ENCODE measurements at regions not wholly inside any gene's neighbourhood (a gene's known extent, or its start where the extent isn't known, plus 50 kb on each side); places are given as distances from the start of the nearest gene placed in this dataset.
A peak's percentile ranks its signal among the peaks of the same experiment; 100 is the strongest.

DNA sequence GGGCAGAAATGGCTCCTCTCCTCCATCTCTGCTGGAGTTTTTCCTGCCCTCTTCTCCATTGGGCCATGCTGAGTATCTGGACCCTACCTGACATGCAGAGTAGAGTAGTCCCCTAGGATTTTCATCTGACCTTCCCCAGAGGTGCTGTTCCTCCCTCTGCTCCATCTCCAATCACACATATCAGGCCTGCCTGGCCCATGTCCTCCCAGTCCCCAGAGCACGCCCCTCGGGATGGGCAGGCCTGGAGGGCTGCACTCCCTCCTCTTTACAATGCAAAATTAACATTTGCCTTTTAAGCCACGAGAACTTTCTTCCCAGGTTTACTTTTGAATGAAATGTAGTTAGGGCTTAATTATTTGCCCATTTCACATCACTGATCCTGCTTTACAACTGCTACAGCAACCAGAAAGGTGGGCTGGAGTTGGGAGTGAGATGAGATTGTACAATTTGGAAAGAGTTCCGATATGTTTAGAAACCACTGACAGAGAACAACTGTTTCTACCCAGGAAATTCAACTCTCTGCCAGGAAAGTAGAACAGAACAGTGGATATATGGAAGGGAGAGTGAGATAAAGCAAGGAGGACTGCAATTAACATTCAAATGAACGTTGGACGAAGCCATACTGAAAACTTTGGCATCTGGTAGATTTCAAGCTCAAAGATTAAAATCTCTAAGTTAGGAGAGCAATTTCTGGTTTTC lies 184.0 kb upstream of the HABP2 start:
- DNase-seq, result no peak

DNA sequence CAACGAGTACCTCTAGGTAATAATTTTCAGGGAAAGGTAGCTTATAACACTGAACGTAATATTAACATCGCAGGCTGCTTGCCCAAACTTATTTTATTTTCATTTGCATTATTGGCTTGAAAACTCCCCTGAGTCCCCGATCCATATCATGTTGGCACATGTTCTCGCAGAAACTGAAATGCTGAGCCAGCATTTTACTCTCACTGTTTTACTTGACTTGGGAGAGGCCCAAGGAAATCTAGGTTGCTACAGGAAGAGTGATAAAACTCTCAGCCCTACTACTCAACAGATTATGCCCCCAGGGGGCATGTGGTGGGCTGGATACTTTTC lies 183.5 kb upstream of the HABP2 start:
- no peak for DNase-seq

DNA sequence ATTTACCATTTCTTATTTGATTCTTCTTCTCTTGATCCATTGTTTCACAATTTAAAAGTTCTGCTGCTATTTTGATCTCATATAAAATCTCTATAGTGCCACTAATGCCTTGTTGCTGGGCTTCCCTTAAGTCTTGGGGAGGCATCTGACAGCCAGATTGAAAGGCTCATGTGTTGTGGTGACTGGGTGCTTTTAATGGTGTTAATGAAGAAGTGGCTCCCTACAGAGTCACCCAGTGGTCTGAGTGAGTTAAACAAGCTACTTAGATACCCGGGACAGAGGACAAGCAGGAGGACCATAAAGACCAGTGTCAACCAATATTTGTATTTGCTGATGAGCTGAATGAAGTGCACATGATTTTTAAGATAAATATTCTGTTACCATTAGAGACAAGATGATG lies 176.4 kb upstream of the HABP2 start:
- DNase-seq, result no peak

DNA sequence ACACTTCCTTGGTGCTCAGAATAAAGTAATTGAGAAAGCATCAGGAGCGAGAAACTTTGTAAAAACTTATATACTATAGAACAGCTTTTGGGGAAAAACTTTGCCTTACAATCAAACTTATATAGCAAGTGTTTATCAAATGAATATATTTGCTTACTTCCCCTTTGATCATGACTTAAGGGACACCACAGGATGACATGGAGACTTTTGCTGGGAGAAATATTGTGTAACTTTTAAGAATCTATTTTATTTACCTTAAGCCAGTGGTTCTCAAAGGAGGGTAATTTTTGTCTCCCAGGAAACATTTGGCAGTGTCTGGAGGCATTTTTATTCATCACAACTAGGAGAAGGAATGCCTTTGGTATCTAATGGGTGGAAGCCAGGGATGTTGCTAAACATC lies 173.8 kb upstream of the HABP2 start:
- no peak for DNase-seq

DNA sequence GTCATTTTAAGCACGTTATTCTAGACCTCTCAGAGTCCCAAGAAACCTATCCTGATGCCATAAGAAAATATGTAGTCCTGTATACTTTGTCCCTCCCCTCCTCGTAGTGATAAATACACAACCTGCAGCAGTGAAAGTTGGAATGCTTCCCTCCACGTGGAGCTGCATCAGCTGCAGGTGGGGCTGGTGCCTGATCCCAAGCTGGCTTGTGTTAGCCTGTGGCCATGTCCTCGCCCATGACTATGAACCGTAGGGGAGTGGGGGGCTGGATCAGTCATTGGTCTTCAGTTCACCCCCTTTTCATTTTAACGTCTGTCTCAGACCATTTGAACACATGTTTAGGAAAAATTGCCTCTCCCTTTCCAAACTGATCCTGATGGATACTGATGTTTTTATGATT lies 171.4 kb upstream of the HABP2 start:
- no peak for DNase-seq

DNA sequence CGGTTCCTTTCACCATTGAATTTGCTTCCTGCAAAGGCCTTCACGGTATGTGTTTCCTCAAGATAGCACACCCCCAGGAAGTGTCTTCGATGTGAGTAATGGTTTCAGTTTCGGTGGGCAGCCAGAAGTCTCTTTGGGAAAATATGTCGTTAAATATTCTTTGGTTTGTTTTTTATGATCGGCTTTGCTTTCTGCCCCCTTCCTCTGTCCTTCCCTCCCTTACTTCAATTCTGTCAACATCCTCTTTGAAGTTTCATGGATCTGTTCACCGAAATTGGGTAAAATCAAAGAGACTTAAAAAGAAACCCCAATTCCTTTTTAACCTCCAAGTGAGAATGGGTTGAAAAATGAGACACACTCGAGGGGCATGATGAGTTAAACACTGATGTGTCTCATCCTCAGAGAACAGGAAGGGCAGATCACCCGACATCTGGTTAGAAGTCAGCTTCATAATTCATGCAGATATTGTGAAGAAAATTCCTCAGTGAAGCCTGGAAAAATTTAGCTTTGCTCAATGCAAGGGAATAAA lies 170.8 kb upstream of the HABP2 start:
- no peak for DNase-seq

DNA sequence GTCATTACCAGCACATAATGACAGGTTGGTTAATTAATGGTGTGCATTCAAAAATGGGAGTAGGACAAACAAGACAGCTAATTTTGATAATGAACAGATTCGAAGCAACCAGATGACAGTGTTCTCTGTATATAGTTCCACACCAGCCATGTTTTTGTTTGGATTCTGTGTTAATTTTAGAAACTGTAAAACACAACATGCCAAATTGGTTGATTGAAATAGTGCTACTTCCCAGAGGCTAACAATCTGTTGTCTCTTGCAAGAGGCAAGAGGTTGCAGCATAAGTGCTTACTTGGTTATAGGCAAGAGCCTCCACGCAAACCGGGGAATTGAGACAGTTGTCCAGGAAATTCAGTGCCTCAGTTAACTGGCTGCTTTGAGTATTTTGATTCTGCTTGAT lies 170.2 kb upstream of the HABP2 start:
- DNase-seq, result no peak

DNA sequence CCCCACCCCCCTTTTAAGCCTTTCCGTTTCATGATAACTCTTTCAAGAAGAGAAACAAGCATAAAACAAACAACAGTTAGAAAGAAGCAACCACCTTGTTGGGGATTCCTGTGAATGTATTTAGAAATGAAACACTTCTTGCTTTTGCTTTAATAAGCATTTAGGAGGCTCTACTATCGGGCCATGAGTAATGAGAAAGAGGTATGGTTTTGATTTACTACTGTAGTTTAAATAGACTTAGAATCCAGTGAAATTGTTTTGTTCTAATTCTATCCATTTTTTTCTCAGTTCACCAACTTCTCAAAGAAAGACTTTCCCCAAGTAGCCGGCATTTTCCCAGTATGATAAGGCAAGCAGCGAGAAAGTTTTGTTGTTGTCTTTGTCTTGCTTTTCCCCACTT lies 168.7 kb upstream of the HABP2 start:
- no peak for DNase-seq

DNA sequence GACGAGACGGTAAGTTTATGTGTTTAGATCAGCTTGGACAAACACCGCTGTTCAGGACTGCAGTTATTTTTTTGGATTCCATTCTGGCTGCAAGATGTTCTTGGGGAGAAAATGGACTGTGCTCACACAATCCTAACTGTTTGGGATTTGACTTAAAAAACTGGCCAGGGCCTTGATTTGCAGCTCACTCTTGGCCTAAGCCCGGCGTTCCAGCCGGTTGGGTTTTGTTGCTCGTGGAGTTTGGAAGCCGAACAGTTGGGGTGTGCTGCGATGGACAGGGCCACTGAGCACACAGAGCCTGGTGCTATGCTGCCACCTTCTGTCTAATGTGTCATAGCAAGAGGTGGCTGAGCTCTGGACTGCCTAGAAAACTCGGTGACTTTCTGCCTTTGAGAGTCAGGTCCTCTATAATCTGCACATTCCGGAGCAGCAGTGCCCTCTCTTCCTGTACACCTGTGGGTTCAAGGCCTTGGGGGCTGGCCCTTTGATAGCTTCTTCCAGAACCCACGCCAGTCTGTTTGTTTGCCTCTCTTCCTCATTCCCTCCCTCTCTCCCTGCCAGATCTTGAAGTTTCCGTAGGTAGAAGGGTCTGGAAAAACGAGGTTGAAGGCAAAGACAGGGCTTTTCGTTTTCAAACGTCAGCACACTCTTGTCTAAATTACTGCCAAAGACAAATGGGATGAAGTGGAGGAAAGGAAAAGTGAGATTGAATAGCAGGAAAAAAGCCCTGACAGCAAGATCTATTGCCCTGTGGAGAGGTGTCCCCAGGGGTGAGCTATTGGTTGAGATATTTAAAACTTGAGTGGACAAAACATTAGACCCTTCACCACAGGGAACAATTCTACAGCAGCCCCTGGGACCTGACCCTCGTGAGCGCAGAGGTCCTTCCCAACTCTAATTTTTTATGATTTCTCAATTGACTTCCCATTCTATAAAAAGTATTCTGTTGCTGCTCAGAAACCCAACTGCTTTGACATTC lies 167.5 kb upstream of the HABP2 start:
- peak; percentile 30 for DNase-seq

DNA sequence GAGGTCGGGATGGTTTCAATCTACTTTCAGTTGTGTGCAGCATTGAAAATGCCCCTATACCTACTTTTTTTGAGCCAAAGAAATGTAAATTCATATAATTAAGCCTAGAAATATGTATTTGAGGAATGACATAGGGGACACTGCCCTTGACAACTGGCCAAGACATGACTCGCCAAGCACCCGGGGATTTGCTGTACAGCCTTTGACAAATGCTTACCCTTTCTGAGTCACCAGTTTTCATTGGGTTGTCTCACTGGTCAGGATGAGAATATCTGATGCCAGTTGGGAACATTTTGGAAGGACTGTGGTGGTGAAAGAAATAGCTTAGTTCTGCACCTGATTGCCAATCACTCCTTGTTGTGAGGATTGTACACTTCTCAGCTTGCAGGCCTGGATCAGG lies 166.8 kb upstream of the HABP2 start:
- DNase-seq, result no peak

DNA sequence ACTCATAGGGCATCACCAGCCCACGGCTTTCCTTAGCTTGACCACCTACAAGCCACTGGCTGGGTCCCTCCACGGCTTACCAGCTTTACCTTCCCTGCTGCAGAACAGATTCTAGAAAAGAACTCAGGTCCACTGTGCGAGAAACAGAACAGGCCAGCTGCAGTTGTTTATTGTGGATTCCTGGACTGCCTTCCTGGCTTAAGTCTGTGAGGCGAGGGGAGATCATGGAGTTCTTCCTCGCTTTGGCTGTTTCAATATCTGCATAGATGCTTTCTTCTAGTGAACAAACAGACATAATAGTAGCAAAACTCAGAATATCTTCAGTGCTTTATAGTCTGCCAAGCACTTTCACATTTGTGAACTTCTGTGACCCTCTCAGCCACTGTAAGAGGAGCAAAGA lies 162.9 kb upstream of the HABP2 start:
- no peak for DNase-seq

DNA sequence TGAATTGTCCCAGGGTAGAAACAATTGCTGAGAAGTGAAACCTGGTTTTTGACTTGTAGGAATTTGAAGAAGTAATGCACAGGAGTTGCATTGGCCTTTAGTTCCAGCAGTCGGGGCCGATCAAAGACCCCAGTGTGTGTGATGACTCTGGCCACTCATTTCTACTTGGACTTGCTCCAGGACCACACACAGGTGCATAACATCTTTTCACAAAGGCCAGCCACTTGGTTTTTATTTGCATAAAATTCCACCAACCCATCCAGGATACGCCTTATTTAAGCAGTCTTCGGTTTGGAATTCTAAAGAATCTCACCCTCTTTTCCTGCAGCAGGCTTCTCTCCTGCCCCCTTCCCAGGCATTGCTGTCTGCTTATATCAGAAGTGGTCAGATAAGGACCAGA lies 162.0 kb upstream of the HABP2 start:
- DNase-seq, result no peak

DNA sequence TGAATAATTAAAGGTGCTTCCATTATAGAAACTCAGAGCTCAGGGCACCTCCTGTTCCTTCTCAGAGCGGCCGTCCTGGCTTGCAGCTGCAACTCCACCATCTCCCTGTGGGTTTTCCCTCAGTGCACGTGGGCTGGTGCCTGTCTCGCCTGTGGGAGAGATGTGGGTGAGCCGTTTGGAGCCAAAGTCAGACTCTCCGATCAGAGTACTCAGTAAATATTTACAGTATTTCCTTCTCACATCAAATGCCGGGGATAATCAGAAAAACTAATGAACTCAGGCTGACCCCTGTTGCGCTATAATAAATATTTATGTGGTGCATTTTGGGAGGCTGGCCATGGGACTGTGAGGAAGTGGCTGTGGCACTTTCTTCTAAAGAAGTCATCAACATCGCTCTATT lies 155.8 kb upstream of the HABP2 start:
- DNase-seq, result no peak

DNA sequence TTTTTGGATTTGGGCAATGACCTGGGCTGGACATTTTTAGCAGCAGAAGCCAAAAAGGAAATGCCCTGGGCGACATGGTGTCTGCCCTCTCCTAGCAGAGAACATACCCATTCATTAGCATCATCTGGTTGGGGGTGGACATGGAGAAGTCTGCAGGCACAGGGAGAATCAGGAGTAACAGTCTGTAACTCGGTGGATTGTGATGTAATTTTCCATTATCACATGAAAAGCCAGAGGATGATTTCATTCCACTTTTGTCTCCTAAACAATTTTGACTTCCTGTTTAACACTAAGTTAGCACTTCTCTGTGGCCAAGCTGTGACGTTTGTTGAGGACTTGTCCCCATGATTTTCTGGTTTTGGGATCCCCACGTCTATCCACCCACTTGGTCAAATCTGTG lies 153.8 kb upstream of the HABP2 start:
- DNase-seq, result no peak

DNA sequence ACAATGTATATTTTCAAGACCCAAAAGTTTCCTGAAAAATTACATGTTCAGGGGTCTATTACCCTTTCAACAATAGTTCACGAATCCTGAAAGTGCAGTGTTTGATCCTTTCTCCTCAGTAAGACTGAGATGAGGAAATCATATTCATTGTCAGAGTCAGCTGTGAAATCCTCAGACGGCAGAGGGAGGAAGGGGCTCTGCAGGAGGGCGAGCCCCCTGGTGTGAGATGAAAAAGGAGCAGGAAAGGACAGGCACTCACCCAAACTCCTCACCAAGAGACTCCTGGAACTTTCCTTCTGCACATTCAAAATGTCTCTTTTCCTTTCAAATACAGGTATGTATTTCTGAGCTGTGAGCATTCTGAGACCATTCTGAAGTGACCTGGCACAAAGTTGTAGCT lies 150.3 kb upstream of the HABP2 start:
- no peak for DNase-seq

DNA sequence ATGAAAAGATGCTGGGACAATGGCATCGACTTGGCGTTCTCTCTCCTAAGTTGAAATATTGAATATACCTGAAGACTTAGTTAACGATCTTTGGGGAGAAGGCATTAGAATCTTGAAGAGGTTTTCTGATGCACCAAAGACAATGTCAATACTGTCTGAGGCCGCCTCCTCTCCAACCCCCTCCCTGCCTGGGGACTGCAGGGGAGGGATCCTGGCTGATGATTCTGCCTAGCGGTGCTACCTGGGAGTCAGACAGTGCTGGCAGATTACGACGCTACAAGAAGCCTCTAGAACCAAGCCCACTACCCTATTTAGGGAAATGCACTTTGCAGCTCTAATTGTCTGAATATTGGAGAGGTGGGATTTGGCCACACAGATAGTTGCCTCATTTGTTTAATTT lies 145.6 kb upstream of the HABP2 start:
- DNase-seq, result no peak

DNA sequence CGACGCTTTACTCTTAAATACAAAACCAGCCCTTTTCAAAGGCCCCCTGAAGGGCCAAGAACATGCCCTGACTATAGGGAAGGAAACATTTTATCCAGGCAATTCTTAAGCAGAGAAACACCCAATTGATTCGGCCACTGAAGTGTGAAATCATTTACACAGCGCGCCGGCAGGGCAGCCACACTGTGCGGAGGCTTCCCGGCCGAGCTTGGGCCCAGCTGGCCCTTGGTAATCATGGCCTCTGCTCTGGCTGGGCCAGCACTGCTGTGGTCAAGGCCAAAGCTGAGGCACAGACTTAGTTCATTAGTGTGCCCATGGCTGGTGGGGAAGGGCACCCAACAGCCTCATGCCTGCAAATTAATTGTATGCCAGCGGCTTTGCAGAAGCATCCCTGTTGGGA lies 143.7 kb upstream of the HABP2 start:
- DNase-seq, result no peak

DNA sequence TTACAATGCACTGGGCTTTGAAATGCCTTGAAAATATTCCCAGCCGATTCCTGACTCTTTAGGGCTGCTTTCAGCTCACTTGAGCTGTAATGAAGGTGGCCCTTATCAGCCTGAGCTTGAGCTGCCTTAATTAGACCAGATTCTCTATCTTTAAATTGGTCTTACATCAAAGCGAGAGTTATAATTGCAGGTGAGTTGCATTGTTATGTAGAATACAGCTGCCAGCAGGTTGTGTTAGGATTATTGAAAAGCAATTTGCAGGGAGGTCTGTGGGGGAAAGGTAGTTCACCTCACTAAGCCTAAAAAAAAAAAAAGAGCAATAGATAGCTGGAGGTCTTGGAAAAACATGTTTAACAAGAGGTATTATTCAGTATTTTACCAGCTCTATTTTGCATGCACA lies 142.2 kb upstream of the HABP2 start:
- no peak for DNase-seq

DNA sequence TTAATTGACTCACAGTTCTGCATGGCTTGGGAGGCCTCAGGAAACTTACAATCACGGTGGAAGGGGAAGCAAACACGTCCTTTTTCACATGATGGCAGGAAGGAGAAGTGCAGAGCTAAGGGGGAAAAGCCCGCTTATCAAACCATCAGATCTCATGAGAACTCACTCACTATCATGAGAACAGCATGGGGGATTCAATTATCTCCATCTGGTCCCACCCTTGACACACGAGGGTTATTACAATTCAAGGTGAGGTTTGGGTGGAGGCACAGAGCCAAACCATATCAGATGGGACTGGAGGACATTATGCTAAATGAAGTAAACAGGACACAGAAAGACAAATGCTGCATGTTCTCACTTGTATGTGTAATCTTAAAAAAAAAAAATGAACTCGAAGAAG lies 141.4 kb upstream of the HABP2 start:
- DNase-seq, result no peak

DNA sequence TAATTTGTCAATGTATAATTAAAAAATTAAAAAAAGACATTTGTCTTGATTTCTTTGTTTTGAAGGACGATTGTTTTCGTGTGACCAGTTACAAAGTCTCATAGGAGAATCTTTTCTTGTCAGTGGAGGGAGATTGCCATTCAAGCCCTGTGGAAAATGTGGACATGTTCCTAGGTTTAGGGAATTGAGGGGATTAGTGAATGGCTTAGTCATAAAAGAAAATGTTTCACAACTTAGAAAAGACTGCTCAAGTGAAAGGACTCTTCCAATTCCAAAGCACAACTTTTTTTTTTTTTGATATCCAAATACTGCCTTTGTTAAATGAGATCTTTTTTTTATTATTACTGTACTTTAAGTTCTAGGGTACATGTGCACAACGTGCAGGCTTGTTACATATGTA lies 140.7 kb upstream of the HABP2 start:
- no peak for DNase-seq

DNA sequence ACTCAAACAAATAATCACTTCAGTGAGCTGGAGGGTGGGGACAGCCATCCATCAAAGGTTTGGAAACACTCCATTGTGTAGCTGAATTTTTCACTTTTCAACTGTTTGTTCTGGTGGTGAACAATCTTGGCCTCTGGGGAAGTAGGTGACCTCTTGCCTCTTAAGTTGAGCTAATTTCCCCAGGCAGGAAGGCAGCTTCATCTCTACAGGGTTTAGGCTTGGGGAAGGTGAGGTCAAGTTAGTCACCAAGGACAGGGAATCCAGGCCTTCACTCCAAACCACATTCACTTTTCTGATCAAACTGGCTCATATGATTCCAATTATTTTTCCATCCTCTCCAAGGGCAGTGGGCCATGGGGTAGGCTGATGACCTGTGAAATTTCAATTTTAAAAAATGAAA lies 138.3 kb upstream of the HABP2 start:
- DNase-seq, result no peak

DNA sequence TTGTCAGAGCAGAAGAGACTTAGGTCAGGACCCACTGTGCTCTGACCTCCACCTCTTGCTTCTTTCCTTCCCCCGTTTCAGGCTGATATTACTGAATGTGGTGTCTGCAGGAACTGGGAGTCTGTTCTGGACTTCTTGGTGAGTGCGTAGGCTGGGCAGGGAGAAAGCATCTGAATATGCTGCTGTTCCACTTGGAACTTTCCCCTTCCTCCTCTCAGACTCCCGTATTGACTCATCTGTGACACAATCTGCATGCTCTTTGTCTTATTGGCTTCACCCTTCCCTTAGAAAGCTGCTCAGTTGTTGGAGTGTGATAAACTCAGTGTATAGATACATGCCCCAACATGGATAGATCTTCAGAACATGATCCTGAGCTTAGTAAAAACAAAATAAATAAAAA lies 137.6 kb upstream of the HABP2 start:
- no peak for DNase-seq

DNA sequence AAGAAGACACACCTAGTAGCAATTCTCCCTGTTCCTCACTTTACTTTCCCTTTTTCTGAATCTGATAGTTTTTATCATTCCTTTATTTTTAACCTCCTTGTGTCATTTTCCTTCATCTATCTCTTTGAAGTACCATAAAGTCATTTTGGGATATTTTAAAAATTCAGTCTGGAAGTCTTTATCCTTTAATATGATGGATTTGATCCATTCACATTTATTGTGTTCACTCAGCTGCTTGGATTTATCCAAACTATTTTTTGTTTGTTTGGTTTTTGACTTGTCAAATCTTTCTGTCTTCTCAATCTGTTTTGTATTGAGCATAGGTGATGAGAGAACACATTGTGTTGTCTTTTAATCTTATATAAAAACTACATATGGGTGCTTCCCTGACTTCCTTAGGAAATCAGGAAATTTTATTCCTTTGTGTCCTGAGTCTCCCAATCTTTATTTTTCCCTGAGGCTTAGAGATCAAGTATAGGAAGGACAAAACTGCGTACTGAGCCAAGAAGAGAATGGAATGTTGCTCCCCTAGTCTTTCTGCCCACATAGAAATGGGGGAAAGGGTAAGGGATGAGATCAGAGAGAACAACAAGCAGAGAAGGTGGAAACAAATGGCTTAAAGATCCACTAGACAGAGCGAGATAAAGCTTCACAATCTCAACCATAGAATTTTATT lies 132.7 kb upstream of the HABP2 start:
- no peak for DNase-seq

Data from activated effector memory CD4-positive, alpha-beta T cell treated with Interleukin-2 at 50 U/mL for 16 hours (primary cell).